Activated naive CD4-positive, alpha-beta T cell (primary cell): ENCODE measurements at regions not wholly inside any gene's neighbourhood (a gene's known extent, or its start where the extent isn't known, plus 50 kb on each side); places are given as distances from the start of the nearest gene placed in this dataset.
"Not testable (repeated sequence)": the region's sequence is repeated elsewhere in the genome, so short reads cannot be mapped to it uniquely, and the experiment has no call there.

Experiments
- DNase-seq, 4 experiments: peaks; one replicate each; lab custom pipeline; 2025; lab: John Stamatoyannopoulos, UW

DNA sequence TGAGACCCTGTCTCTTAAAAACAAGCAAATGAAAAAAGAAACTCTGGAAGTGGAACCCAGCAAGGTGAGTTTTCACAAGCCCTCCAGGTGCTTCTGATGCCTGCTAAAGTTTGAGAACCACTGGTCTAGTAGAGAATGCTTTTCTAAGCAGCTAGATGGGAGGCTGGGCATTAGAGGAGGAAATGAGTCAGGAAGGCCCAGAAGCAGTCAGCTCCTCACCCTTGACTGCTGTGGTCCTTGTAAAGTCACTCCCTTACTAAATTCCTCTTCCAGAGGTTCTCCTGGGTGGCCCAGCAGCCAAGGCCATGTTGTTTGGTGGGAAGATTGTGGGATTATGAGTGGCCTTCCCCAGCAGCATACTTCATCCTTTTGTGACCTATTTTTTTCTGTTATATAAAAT is 52.0 kb upstream of the FYN start:
- DNase-seq = no peak

DNA sequence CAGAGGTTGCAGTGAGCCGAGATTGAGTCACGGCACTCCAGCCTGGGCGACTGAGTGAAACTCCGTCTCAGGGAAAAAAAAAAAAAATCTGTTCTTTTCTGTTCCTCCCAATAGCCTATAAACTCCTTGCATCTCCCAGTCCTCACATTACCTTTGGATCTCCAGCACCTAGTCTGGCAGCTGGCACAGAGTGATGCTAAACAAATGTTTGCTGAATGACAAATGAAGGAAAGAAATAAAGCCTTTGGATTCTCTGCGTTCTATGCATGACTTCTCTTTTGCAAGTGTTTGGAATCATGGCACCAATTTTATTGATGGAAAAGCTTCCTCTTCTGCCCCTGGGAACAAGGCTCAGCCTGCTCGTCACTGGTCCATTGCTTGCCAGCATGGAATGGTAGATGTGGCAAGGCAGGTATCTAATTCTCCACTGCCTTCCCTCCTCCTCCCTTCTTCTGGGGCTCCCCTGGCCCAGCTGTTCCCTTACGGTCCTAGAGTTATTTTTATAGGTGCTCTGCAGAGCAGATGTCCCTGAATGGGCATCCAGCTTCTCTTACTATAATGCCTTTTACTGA is 53.6 kb upstream of the FYN start:
- DNase-seq = no peak

DNA sequence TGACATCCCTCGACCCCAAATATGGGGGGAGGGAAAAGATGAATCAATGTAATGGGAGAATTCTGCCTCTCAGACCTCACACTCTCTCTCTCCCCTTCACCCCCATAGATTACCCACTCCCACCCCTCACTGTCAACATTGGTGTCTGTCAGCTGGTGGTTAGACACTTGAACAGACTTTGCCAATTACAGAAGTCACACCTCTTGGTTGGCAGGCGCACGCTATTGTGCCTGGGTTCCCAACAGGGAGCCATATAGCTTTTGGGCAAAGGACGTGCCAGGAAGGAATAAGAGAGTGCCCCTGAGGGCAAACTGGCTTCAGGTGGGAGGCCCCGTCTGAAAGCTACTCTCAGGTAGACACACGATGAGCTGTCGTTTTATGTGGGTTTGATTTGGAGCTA is 54.1 kb upstream of the FYN start:
- no peak for DNase-seq

DNA sequence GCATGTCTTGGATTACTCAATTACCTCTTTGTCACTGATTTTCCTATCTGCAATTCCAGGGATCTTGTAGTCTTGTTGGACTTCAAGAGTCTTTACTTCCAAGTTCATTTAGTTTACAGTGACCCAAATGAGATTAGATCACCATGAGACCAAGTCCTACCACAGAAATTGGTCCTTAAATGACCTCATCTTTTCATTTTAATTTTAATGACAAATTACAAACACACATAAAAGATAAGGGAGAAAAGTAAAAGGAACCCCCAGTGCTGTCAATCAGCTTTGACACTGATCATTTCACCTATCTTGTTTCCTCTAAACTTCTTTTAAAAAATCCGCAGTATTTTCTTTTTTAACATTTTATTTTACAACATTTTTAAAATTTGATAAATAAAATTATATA is 54.9 kb upstream of the FYN start:
- DNase-seq = no peak

DNA sequence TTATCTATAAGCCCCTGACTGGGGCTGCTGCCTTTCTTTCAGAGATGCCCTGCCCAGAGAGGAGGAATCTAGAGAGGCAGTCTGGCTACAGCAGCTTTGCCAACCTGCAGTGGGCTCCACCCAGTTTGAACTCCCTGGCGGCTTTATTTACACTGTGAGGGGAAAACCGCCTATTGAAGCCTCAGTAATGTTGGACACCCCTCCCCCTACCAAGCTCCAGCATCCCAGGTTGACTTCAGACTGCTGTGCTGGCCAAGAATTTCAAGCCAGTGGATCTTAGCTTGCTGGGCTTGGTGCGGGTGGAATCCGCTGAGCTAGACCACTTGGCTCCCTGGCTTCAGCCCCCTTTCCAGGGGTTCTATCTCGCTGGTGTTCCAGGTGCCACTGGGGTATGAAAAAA is 61.4 kb upstream of the FYN start:
- not testable (repeated sequence) for DNase-seq

DNA sequence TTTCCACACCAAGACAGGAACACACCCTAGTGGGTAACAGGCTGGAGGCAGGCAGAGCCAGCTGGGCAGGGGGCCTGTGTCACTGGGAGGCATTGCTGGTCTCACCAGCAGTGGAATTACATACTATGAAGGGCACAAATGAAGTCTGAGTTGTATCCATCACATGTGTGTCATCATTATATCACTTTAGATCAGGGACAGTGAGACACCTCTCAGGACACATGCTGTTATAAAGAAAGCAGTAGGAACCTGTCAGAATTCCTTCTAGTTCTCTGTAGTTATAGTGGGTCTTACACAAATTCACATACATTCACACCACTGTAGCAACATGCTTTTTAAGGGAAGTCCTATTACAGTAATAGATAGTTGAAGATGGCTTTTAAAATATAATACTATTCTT is 63.5 kb upstream of the FYN start:
- DNase-seq = no peak

DNA sequence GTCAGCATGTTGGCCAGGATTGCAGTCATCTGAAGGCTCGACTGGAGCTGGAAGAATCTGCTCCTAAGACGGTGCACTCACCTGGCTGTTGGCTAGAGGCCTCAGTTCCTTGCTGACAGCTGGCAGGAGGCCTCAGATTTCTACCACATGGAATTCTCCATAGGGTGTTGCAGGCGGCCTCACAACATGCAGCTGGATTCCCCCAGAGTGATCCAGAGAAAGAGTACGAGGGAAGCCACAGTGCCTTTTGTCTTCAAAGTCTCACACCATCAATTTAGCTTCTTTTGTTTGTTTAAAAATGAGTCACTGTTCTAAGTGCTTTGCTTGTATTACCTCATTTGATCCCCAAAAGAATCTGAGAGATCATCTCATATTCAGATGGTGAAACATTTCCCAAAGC is 65.5 kb upstream of the FYN start:
- no peak for DNase-seq

DNA sequence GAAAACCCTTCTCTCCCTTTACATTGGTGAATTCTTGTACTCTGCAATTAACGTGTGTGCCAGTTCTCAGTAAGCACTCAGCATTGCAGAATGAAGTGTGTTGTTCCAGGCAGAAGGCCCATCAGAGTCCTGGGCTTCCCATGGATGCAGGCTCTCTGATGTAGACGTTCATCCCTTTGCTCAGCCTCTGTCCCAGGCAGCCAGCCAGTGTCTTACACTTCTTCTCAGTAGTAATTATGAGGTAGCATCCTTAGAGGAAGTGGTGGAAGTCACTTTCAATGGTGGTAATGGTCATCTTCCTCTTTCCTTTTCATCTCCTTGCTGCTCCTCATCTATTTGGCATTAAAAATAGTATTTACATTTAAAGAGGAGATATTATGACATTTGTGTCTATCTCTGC is 66.7 kb upstream of the FYN start:
- DNase-seq = no peak

DNA sequence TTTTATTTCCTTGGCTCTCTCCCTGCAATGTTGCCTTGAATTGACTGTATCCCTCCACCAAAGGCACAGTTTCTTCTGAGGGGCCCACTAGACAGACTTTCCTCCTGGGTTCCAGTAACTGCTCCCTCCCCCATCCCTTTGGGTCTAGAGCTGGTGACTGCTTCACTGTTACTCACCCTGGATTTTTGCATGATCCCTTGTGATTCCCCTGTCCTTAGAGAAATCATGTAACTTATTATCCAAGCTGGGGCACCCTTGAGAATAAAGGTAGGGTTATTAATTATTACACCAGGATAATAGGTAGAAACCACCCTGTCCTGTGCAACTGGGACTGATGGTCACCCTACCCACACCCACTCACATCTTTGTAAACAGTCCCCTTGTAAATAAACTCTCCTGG is 67.5 kb upstream of the FYN start:
- no peak for DNase-seq

DNA sequence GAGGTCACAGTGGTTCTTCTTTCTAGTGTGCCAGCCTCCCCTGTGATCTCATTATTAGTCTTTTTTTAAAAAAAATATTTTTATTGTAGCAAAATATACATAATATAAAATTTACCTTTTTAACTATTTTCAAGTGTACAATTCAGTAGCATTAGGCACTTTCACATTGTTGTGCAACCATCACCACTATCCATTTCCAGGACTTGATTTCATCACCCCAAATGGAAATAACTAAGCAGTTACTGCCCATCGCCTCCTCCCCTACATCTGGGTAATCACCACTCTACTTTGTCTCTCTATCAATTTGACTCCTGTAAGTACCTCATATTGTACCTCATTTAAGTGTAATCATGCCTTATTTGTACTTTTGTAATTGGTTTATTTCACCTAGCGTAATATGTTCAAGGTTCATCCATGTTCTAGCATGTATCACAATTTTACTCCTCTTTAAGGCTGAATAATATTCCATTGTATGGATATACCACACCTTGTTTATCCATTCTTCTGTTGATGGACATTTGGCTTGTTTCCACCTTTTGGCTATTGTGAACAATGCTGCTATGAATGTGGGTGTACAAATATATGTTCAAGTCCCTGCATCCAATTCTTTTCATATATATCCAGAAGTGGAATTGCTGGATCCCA is 68.6 kb upstream of the FYN start:
- DNase-seq = no peak

DNA sequence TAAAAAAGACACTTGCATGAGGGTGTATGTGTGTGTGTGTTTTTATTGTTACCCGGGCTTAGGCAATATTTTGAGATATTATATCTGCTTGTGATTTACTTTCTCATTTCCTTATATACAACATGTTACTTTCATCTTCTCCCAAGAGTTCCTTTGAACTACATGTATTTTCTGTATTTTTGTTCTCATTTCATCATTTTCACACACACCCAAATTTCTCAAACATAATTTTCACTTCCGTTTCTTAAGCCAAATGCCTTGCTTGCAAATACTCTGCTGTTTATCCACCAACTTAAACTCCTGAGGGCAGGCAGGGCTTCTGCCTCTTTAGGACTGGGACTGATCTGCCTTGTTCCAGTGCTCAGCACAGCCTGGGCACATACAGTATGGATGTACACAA is 69.3 kb upstream of the FYN start:
- no peak for DNase-seq

DNA sequence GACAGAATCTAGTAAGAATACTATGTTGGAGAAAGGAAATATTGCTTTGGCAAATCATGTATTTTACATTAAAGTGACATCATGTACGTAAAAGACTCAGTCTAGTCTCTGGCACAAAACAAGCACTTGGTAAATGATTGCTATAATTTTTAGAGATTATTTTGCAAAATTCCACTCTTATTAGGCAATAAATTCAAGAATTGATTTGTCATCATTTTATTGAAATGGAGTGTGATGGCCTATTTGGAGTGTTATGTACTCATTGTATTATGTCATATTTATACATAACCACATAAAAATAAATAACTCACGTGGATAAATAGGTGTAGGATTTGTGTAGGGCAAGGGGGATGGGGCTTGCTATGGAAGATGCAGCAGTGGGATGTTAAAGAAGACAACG is 70.0 kb upstream of the FYN start:
- DNase-seq = no peak

DNA sequence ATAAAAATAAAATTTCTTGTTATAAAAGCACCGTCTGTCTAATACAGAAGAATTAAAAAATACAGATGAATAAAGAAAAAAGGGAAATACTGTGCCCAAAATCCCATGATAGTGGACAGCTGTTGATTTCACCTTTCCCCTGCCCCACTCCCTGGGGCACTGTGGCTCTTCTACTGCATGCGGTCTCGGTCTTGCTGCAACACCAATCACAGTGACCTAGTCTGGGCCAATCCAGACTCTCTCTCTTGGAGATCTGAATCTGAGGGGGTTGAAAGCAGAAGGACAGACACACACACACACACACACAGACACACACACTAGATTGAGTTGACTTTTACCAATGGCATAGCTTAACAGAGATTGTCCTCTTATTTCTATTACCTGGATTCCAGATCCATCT is 70.5 kb upstream of the FYN start:
- no peak for DNase-seq

DNA sequence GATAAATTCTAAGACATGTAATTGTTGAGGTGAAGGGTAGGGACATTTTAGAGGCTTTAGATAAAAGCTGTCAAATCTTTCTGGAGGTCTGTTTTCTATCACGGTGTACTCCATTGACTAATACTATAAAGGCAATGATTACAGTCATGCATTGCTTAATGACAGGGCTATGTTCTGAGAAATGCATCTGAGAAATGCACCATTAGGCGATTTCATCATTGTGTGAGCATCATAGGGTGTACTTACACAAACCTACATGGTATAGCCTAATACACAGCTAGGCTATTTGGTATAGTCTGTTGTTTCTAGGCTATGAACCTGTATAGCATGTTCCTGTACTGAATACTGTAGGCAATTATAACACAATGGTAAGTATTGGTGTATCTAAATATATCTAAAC is 71.3 kb upstream of the FYN start:
- no peak for DNase-seq

DNA sequence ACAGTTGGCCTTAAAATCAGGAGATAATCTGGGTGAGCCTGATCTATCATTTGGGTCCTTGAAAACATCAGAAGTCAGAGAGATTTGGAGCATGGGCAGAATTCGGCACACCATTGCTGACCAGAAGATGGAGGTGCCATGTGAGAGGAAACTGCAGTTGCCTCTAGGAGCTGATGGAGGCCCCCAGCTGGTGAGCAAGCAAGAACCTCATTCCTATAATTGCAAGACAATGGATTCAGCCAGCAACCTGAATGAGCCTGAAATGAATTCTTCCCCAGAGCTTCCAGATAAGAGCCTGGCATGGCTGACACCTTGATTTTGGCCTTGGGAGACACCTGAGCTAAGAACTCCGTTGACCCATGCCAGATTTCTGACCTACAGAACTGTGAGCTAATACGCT is 76.3 kb upstream of the FYN start:
- DNase-seq = no peak

DNA sequence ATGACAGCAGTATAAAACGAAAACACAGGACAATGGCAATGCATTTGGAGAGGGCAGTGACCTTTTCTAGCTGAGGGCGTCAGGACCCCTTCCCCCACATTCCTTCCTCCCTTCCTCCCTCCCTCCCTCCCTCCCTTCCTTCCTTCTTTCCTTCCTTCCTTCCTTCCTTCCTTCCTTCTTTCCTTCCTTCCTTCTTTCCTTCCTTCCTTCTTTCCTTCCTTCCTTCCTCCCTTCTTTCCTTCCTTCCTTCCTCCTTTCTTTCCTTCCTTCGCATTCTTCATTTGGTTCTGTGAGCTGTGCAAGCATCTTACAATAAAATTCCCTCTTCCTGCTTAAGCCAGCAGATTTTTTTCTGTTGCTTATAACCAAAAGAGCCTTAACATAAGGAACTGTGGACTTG is 76.7 kb upstream of the FYN start:
- not testable (repeated sequence) for DNase-seq

DNA sequence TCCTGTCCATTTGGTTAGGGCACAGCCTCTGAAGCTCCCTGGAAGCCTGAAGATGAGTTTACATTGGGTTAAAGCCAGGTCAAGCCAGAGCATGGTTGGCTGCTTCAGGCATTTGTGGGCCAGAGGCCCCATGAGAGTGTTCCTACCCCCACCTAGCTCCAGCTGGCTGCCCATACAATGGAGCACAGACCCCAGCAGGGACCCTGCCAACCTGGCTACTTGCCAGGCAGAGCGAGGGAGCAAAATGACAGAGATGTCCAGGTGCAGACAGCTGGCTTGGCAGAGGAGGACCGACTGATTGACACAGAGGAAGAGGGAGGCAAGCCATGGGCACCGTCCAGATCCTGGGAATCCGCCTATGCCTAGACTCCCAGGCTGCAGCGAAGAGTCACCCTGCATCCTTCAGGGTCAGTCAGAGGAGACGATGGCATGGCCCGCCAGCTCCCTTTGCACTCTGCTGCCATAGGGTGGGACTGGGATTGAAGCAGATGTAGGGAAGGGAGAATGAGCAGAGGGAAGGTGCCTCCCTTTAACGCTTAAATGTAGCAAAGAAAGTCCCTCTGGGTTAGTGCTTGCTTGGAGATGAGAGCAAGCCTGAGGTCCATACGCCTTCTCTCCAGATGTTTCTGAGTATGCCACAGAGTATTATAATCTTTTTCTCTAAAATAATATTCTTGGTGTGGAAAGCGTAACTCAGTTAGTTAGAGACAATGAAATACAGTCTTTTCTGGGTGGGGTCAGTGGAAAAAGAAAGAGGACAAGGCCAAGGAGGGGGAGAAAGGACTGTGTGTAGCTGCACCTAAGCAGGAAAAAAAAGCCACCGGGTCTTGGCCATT is 77.6 kb upstream of the FYN start:
- no peak for DNase-seq

DNA sequence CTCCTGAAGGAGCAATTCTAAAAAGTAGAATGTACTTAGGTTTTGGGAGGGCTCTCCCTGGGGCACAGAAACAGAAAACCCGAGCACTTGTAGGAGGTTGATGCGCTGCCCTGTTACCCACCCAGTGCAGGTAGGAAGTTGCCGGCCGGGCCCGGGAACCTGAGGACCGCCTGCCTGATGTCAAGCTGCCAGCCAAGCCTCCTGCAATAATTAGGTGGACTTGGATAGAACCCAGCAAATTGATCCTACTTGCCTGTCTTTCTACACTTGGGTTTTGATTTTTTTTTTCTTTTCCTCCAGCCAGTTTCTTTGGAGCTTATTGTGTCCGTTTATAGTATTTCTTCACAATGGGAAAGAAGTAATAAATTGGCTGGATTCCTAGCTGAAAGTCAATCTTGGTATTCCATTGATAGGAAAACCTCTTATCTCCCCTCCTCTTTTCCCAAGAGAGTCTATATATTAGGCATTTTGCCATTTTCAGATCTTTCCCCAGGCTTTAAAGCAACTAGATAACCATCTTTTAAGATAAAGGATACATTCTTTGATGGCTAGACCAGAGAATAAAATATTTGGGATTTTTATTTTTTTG is 78.3 kb upstream of the FYN start:
- DNase-seq = no peak

DNA sequence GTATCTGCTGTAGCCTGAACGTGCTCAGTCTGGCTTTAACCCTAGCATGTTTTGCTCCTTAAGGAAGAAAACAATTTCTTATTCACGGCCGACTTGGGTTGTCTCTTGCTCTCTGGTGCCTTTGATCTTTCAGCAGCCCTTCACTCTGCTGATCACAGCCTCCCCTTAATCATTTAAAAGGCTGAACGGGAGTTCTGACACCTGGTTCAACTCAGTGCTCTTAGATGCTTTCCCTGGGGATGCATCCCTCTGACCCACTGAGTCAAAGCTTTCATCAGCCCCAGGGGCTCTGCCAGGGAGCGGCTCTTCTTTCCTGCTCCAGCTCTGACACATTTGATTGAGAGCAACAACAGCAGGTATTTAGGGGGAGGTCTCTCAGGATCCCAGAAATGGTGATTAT is 79.0 kb upstream of the FYN start:
- no peak for DNase-seq

DNA sequence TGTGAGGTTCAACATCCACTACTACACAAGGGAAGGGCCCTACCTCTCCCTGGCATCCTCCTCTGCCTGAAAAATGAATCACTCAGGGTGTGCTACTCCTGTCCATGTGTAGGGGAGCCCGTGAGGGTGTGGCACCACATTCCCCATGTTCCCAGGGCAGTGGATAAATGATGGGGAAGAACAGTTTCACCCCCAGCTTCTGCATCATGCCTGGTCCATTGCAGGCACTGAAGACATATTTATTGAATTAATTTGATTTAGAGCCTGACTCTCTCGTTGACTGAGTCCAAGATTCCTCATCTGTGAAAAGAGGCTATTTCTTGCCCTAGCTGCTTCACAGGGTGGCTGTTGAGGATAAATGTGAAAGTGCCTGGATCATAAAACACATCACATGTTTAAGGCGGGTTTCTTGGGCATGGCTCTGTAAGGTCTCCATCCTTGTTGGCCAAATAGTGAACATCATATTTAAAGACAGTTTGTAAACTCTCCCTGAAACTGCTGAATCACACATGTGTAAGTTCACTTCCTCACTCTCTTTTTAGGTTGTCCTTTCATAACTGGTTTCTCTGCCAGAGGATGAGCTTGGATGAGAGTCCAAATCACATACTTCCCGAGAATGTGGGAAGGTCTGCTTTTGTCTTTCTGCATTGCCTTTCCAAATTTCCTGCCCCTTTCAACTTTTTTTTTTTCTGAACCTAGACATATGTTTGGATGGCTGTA is 79.7 kb upstream of the FYN start:
- DNase-seq = no peak

DNA sequence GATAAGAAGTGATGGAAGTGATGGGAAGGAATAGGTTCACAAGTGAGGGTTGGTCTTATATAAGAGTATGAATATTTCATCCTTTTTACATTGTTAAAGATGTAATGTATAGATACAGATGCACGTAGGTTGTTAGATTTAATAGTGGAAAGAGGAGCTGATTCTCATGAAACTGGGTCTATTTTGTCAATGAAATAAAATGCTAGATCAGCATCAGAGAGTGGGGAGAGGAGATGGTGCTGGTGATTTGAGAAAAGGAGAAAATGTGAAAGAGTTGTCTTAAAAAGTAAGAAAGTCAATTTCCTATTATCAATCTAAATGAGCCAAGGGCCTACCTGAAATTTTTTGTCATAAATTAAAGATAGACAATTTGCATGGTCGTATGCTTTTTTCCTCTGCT is 82.8 kb upstream of the FYN start:
- no peak for DNase-seq

DNA sequence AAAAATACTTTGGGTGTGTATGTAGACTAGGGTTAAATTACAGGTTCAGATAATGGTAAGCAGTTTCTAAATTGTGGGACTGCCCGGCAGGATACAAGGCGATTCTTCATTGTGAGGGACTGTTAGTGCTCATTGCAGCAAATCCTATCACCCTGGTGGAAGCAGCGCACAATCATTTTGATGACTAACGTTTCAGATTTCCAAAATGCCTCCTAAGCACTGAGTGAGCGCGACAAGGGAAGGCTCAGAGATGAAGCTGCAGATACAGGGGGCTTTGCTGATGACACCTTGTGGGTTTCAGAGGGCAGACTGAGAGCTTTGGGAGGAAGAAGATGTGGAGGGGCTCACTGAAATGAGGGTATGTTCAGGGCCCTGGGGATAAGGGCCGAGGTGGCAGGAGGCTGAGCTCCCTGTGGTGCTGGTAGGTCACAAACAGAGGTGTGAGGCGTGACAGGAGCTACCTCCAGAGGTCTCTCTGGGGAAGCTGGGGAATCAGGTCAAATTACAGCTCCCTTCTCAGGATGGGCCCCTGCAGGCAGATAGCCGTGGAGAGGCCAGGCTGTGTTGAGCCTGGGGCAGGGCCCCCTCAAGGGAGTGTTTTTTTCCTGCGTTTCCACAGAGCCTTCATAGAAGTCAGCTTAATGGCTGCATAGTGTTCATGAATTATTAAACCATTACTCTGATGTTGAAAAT is 84.5 kb upstream of the FYN start:
- no peak for DNase-seq
